ENCODE measurements at regions not wholly inside any gene's neighbourhood (a gene's known extent, or its start where the extent isn't known, plus 50 kb on each side); places are given as distances from the start of the nearest gene placed in this dataset.

GRCh38 chr4:111792632-111793031, 352.6 kb upstream of the FAM241A start:
- no peaks in the 10 kb centered on the region for H3K4me1 ChIP-seq (ENCODE audit: insufficient read depth, low read length, poor library complexity, severe bottlenecking)
- no peak overlapping the region for H2AFZ ChIP-seq (ENCODE audit: low read length)
- TF ChIP-seq EZH2phosphoT487 (IDR thresholded peaks at IDR 0.05; ENCODE audit: borderline replicate concordance, low read depth, low read length) = no peak
- TF ChIP-seq CTCF (conservative IDR thresholded peaks at IDR 0.05; ENCODE audit: low read length) = no peak
- H3K9me2 ChIP-seq (ENCODE audit: insufficient read depth, low read length) = no peaks in the 10 kb centered on the region
- intact Hi-C loops (cut with micrococcal nuclease; ENCODE audit: unreplicated experiment) = no loop called here
- H3K36me3 ChIP-seq (ENCODE audit: insufficient read depth, low read length) = no peaks in the 10 kb centered on the region
- ChIA-PET CTCF (ENCODE audit: unreplicated experiment) (no interaction called here), POLR2A (interaction anchor here (1.0 kb wide), 1 partner anchor 14 kb away, joined by 3 read pairs; no protein-coding TSS in a partner anchor)
- BruUV-seq (replicated peaks) = no TSS peak
- no peak overlapping the region for H3K4me2 ChIP-seq (ENCODE audit: low read length)
- no peak overlapping the region for H3K4me3 ChIP-seq (ENCODE audit: low read depth, low read length, poor library complexity, severe bottlenecking)
- no peak for DNase-seq (ENCODE audit: low spot score)
- no peaks in the 10 kb centered on the region for H3K79me2 ChIP-seq (ENCODE audit: insufficient read depth, low read depth, low read length)
- no peaks in the 10 kb centered on the region for H3K9me3 ChIP-seq (ENCODE audit: low read length)
- H3K27ac ChIP-seq (ENCODE audit: low read depth, low read length, poor library complexity, severe bottlenecking) = no peak overlapping the region
- no peaks in the 10 kb centered on the region for H4K20me1 ChIP-seq (ENCODE audit: insufficient read depth, low read length)

- H3K4me2 ChIP-seq (ENCODE audit: low read length) = no peak overlapping the region
- H3K4me1 ChIP-seq (ENCODE audit: insufficient read depth, low read length, poor library complexity, severe bottlenecking) = no peaks in the 10 kb centered on the region
- H3K4me3 ChIP-seq (ENCODE audit: low read depth, low read length, poor library complexity, severe bottlenecking) = no peak overlapping the region
- H4K20me1 ChIP-seq (ENCODE audit: insufficient read depth, low read length) = no peaks in the 10 kb centered on the region
- no peaks in the 10 kb centered on the region for H3K36me3 ChIP-seq (ENCODE audit: insufficient read depth, low read length)
- DNase-seq (ENCODE audit: low spot score) = no peak
- TF ChIP-seq EZH2phosphoT487 (IDR thresholded peaks at IDR 0.05; ENCODE audit: borderline replicate concordance, low read depth, low read length) = no peak
- no peak for TF ChIP-seq CTCF (conservative IDR thresholded peaks at IDR 0.05; ENCODE audit: low read length)
- no peaks in the 10 kb centered on the region for H3K79me2 ChIP-seq (ENCODE audit: insufficient read depth, low read depth, low read length)
- CTCF ChIA-PET (ENCODE audit: unreplicated experiment) = no interaction called here
- H3K27ac ChIP-seq (ENCODE audit: low read depth, low read length, poor library complexity, severe bottlenecking) = no peak overlapping the region
- no peak overlapping the region for H2AFZ ChIP-seq (ENCODE audit: low read length)
- BruUV-seq (replicated peaks) = no TSS peak
- no peaks in the 10 kb centered on the region for H3K9me3 ChIP-seq (ENCODE audit: low read length)
- intact Hi-C loops (cut with micrococcal nuclease; ENCODE audit: unreplicated experiment) = no loop called here
- no peaks in the 10 kb centered on the region for H3K9me2 ChIP-seq (ENCODE audit: insufficient read depth, low read length)
- POLR2A ChIA-PET = interaction anchor here (1.0 kb wide), 1 partner anchor 13 kb away, joined by 3 read pairs; no protein-coding TSS in a partner anchor
These were observed 351.7 kb upstream of the FAM241A start for GRCh38 chr4:111793433-111794091.

- no peaks in the 10 kb centered on the region for H3K9me2 ChIP-seq (ENCODE audit: insufficient read depth, low read length)
- no peaks in the 10 kb centered on the region for H3K4me1 ChIP-seq (ENCODE audit: insufficient read depth, low read length, poor library complexity, severe bottlenecking)
- H3K4me3 ChIP-seq (ENCODE audit: low read depth, low read length, poor library complexity, severe bottlenecking) = no peak overlapping the region
- intact Hi-C loops (cut with micrococcal nuclease; ENCODE audit: unreplicated experiment) = no loop called here
- no peaks in the 10 kb centered on the region for H3K9me3 ChIP-seq (ENCODE audit: low read length)
- H3K4me2 ChIP-seq (ENCODE audit: low read length) = no peak overlapping the region
- ChIA-PET CTCF (ENCODE audit: unreplicated experiment) (no interaction called here), POLR2A (no interaction called here)
- H3K27ac ChIP-seq (ENCODE audit: low read depth, low read length, poor library complexity, severe bottlenecking) = no peak overlapping the region
- TF ChIP-seq CTCF (conservative IDR thresholded peaks at IDR 0.05; ENCODE audit: low read length) (no peak), EZH2phosphoT487 (IDR thresholded peaks at IDR 0.05; ENCODE audit: borderline replicate concordance, low read depth, low read length) (no peak)
- H4K20me1 ChIP-seq (ENCODE audit: insufficient read depth, low read length) = no peaks in the 10 kb centered on the region
- BruUV-seq (replicated peaks) = no TSS peak
- H2AFZ ChIP-seq (ENCODE audit: low read length) = no peak overlapping the region
- H3K36me3 ChIP-seq (ENCODE audit: insufficient read depth, low read length) = no peaks in the 10 kb centered on the region
- H3K79me2 ChIP-seq (ENCODE audit: insufficient read depth, low read depth, low read length) = no peaks in the 10 kb centered on the region
- DNase-seq (ENCODE audit: low spot score) = no peak
These were observed 347.6 kb upstream of the FAM241A start for GRCh38 chr4:111797455-111798163.

Measured in OCI-LY7 (cell line).